Trophoblast cell (in vitro differentiated cells and primary cell): ENCODE measurements at regions not wholly inside any gene's neighbourhood (a gene's known extent, or its start where the extent isn't known, plus 50 kb on each side); places are given as distances from the start of the nearest gene placed in this dataset.

Source experiments
- DNase-seq, 2 donors: peaks; one replicate each; pipeline ENCODE4 v3.0.0-alpha.2; 2016
- H2AFZ ChIP-seq: 2 replicates; pipeline ENCODE4 v1.6.1; 2013; ENCODE audit warnings: low read length, moderate library complexity, mild to moderate bottlenecking; ENCODE audit not compliant: insufficient read depth, poor library complexity
- H2AK5ac ChIP-seq: 2 replicates; pipeline ENCODE4 v1.6.1; 2013; ENCODE audit warnings: mild to moderate bottlenecking, low read length
- H2BK120ac ChIP-seq: 2 replicates; pipeline ENCODE4 v1.6.1; 2013; ENCODE audit warnings: low read length, mild to moderate bottlenecking, moderate library complexity; ENCODE audit not compliant: insufficient read depth, poor library complexity
- H2BK12ac ChIP-seq: 2 replicates; pipeline ENCODE4 v1.6.1; 2013; ENCODE audit warnings: mild to moderate bottlenecking, low read length, moderate library complexity
- H2BK5ac ChIP-seq: 2 replicates; pipeline ENCODE4 v1.6.1; 2013; ENCODE audit warnings: low read length, low read depth, moderate library complexity, mild to moderate bottlenecking; ENCODE audit not compliant: poor library complexity
- H3K14ac ChIP-seq: 2 replicates; pipeline ENCODE4 v1.6.1; 2013; ENCODE audit warnings: mild to moderate bottlenecking, low read length
- H3K18ac ChIP-seq: 2 replicates; pipeline ENCODE4 v1.6.1; 2013; ENCODE audit warnings: mild to moderate bottlenecking, low read length
- H3K23ac ChIP-seq: 2 replicates; pipeline ENCODE4 v1.6.1; 2013; ENCODE audit warnings: low read length
- H3K27ac ChIP-seq: 2 replicates; pipeline ENCODE4 v1.5.1; 2013; ENCODE audit warnings: low read depth, mild to moderate bottlenecking, inconsistent platforms, low read length, moderate library complexity
- H3K27me3 ChIP-seq: 2 replicates; pipeline ENCODE4 v1.6.1; 2013; ENCODE audit warnings: inconsistent platforms, mild to moderate bottlenecking, low read length, moderate library complexity; ENCODE audit not compliant: insufficient read depth
- H3K36me3 ChIP-seq, 2 experiments: 1 replicate in 1 of 2; 2 replicates in 1 of 2; pipeline ENCODE4 v1.6.1; 2013; ENCODE audit warnings: low read length in 2 of 2, mild to moderate bottlenecking in 2 of 2, moderate library complexity in 1 of 2; ENCODE audit not compliant: insufficient read depth in 2 of 2, control insufficient read depth in 1 of 2
- H3K4ac ChIP-seq: 2 replicates; pipeline ENCODE4 v1.6.1; 2013; ENCODE audit warnings: low read depth, mild to moderate bottlenecking, low read length, moderate library complexity
- H3K4me1 ChIP-seq, 2 experiments: 1 replicate in 1 of 2; 2 replicates in 1 of 2; pipeline ENCODE4 v1.6.1; 2013; ENCODE audit warnings: low read length in 2 of 2, mild to moderate bottlenecking in 2 of 2, moderate library complexity in 1 of 2; ENCODE audit not compliant: insufficient read depth in 2 of 2, control insufficient read depth in 1 of 2
- H3K4me2 ChIP-seq: 2 replicates; pipeline ENCODE4 v1.6.1; 2013; ENCODE audit warnings: inconsistent platforms, mild to moderate bottlenecking, low read length, moderate library complexity
- H3K4me3 ChIP-seq: 2 replicates; pipeline ENCODE4 v1.5.1; 2013; ENCODE audit warnings: mild to moderate bottlenecking, low read depth, low read length, inconsistent platforms
- H3K79me1 ChIP-seq: one replicate; pipeline ENCODE4 v1.6.1; 2013; ENCODE audit warnings: low read length
- H3K79me2 ChIP-seq: 2 replicates; pipeline ENCODE4 v1.6.1; 2013; ENCODE audit warnings: low read length, mild to moderate bottlenecking; ENCODE audit not compliant: control insufficient read depth, insufficient read depth, poor library complexity
- H3K9ac ChIP-seq: 2 replicates; pipeline ENCODE4 v1.6.1; 2013; ENCODE audit warnings: mild to moderate bottlenecking, low read length
- H3K9me3 ChIP-seq: 2 replicates; pipeline ENCODE4 v1.6.1; 2013; ENCODE audit warnings: low read depth, mild to moderate bottlenecking, control low read depth, inconsistent platforms, low read length; ENCODE audit not compliant: insufficient read depth
- H4K12ac ChIP-seq: 2 replicates; pipeline ENCODE4 v1.6.1; 2013; ENCODE audit warnings: low read depth, mild to moderate bottlenecking, low read length, moderate library complexity
- H4K8ac ChIP-seq: 2 replicates; pipeline ENCODE4 v1.6.1; 2013; ENCODE audit warnings: low read depth, mild to moderate bottlenecking, low read length, moderate library complexity
- H4K91ac ChIP-seq: one replicate; pipeline ENCODE4 v1.6.1; 2013; ENCODE audit warnings: low read depth, mild to moderate bottlenecking, low read length, moderate library complexity
- WGBS: extraction: QIAGEN DNeasy Blood & Tissue Kit; methylation state at CpG from one replicate; pipeline ENCODE4 v1.1.7; 2013; ENCODE audit warnings: missing lambda C conversion rate; ENCODE audit not compliant: insufficient read length, insufficient coverage; ENCODE audit errors: extremely low coverage; 5-methylcytosine and 5-hydroxymethylcytosine counted together

DNA sequence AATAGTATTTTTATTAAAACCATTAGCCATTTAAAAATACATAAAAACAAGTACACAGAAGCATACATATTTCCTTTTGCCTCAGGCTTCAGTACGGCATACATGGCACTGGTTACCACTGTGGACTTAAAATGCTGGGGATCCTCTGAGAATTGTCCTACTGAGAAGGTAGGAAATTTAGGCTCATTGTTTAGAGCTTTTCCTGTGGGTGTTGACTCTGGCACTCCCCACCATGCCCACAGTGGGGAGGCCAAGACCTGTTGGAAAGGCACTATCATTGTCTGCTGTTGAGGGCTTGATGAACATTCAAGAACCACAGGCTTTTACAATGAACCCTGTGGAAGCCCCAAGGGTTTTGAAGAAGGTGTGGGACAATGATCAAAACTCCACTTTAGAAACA lies 473.4 kb downstream of the BTBD3 start:
- Histone ChIP-seq H3K36me3 (no peaks in the 10 kb centered on the region), H3K27ac (no peak overlapping the region), H2AK5ac (no peak overlapping the region), H3K4me3 (no peak overlapping the region), H3K9ac (no peak overlapping the region), H3K4me2 (no peak overlapping the region), H3K4ac (no peak overlapping the region), H4K91ac (no peak overlapping the region), H4K12ac (no peak overlapping the region), H2BK12ac (no peak overlapping the region), H3K18ac (no peak overlapping the region), H2AFZ (no peak overlapping the region), H3K9me3 (no peaks in the 10 kb centered on the region), H2BK120ac (no peak overlapping the region), H3K14ac (no peak overlapping the region), H3K79me2 (no peaks in the 10 kb centered on the region), H3K79me1 (no peaks in the 10 kb centered on the region), H4K8ac (no peak overlapping the region), H3K23ac (no peak overlapping the region), H3K4me1 (peaks cover 0 to 5% of the 10 kb centered on the region in 2 experiments), H3K27me3 (no peaks in the 10 kb centered on the region), H2BK5ac (no peak overlapping the region)
- no CpG with 5 or more reads among the region's 1 CpG for WGBS
- no peak for DNase-seq

DNA sequence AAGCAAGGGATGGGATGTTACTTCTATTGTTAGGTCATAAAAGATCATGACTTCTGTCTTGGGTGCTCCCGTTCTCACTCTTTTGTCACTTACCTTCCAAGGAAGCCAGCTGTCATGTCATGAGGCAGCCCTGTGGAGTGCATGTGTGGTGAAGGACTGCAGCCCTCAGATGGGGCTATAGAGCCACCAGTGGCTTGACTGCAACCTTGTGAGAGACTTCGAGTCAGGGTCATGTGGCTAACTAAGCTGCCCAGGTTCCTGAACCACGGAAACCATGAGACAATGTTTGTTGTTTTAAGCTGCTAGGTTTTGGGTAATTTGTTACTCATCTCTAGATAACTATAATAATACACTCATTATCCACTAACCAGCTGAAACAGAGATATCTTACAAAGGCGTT lies 477.1 kb downstream of the BTBD3 start:
- Histone ChIP-seq H3K18ac (no peak overlapping the region), H3K79me2 (no peaks in the 10 kb centered on the region), H3K4me1 (peaks cover 0 to 5% of the 10 kb centered on the region in 2 experiments), H3K9me3 (no peaks in the 10 kb centered on the region), H3K4ac (no peak overlapping the region), H3K79me1 (no peaks in the 10 kb centered on the region), H3K9ac (no peak overlapping the region), H3K27me3 (no peaks in the 10 kb centered on the region), H2BK12ac (no peak overlapping the region), H2BK5ac (no peak overlapping the region), H2AK5ac (no peak overlapping the region), H4K12ac (no peak overlapping the region), H3K23ac (no peak overlapping the region), H3K14ac (no peak overlapping the region), H4K91ac (no peak overlapping the region), H3K4me2 (no peak overlapping the region), H4K8ac (no peak overlapping the region), H2BK120ac (no peak overlapping the region), H3K4me3 (no peak overlapping the region), H3K27ac (no peak overlapping the region), H2AFZ (no peak overlapping the region), H3K36me3 (no peaks in the 10 kb centered on the region)
- DNase-seq, result peak; percentile 37 to 51
- WGBS, result no CpG with 5 or more reads among the region's 4 CpGs

DNA sequence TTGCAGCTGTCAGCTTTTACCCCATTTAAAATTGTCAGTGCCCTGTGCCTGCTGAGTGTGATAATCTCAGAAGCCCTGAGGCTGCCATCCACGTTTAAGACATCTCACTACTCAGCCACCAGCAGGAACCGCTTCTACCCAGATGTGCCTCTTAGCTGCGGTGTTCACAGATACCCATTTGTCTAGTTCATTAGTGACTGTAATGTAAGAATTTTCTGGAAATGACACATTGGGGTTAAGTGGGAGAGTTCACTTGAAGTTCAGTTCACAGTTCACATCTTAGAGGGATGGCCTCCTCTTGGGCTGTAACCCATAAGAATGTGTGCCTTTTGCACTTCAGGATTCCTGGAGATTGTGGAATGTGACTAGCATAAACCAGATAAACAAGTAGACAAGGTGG lies 477.7 kb downstream of the BTBD3 start:
- no CpG with 5 or more reads among the region's 3 CpGs for WGBS
- Histone ChIP-seq H4K8ac (no peak overlapping the region), H3K9ac (no peak overlapping the region), H3K79me1 (no peaks in the 10 kb centered on the region), H3K4me2 (no peak overlapping the region), H4K12ac (no peak overlapping the region), H4K91ac (no peak overlapping the region), H3K23ac (no peak overlapping the region), H3K27me3 (no peaks in the 10 kb centered on the region), H3K27ac (no peak overlapping the region), H2BK12ac (no peak overlapping the region), H2BK120ac (no peak overlapping the region), H2AFZ (no peak overlapping the region), H3K4me1 (peaks cover 0 to 5% of the 10 kb centered on the region in 2 experiments), H3K14ac (no peak overlapping the region), H3K9me3 (no peaks in the 10 kb centered on the region), H2AK5ac (no peak overlapping the region), H3K18ac (no peak overlapping the region), H3K79me2 (no peaks in the 10 kb centered on the region), H3K36me3 (no peaks in the 10 kb centered on the region), H2BK5ac (no peak overlapping the region), H3K4ac (no peak overlapping the region), H3K4me3 (no peak overlapping the region)
- DNase-seq, result peak; percentile 68 to 78

DNA sequence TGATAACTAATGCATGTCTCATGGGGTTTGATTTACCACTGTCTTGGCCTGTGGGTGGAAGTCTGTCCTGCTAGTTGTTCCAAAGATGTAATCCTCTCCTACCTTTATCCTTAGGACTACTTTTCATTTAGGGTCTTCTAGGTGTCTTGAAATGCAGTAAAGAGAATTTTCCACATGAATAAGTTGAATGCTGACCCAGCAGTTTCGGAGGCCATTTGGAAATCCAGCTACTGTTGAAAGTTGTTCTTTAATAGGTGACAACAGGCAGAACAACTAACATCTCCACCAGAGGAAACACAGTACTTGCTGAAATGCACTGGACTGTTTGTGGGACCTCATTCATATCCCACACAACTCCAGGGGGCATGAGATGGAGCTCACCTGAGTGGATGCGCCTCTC lies 478.1 kb downstream of the BTBD3 start:
- H2AFZ ChIP-seq, result no peak overlapping the region
- no peak overlapping the region for H2BK5ac ChIP-seq
- no peak overlapping the region for H3K18ac ChIP-seq
- no peak overlapping the region for H3K23ac ChIP-seq
- no peaks in the 10 kb centered on the region for H3K79me2 ChIP-seq
- no peak overlapping the region for H4K8ac ChIP-seq
- H4K91ac ChIP-seq, result no peak overlapping the region
- H3K4me3 ChIP-seq, result no peak overlapping the region
- H3K4me2 ChIP-seq, result no peak overlapping the region
- H3K4me1 ChIP-seq, result peaks cover 0 to 5% of the 10 kb centered on the region in 2 experiments
- H3K4ac ChIP-seq, result no peak overlapping the region
- no CpG with 5 or more reads among the region's 2 CpGs for WGBS
- H4K12ac ChIP-seq, result no peak overlapping the region
- no peak for DNase-seq
- no peak overlapping the region for H2BK12ac ChIP-seq
- H3K9me3 ChIP-seq, result no peaks in the 10 kb centered on the region
- H3K27ac ChIP-seq, result no peak overlapping the region
- no peak overlapping the region for H3K14ac ChIP-seq
- H2BK120ac ChIP-seq, result no peak overlapping the region
- no peaks in the 10 kb centered on the region for H3K27me3 ChIP-seq
- no peaks in the 10 kb centered on the region for H3K79me1 ChIP-seq
- no peaks in the 10 kb centered on the region for H3K36me3 ChIP-seq
- no peak overlapping the region for H2AK5ac ChIP-seq
- H3K9ac ChIP-seq, result no peak overlapping the region
